OCI-LY7 (cell line): ENCODE measurements at regions not wholly inside any gene's neighbourhood (a gene's known extent, or its start where the extent isn't known, plus 50 kb on each side); places are given as distances from the start of the nearest gene placed in this dataset.

ENCODE experiments used
- CTCF ChIP-seq: fragments of 200-600 bp; sonication (generic); conservative IDR thresholded peaks from 2 replicates; pipeline ENCODE4 v1.5.1; 2014; ENCODE audit warnings: mild to moderate bottlenecking, antibody characterized with exemption, low read length, moderate library complexity, mixed read lengths
- EZH2phosphoT487 ChIP-seq: fragments of 200-600 bp; sonication (generic); IDR thresholded peaks from 2 replicates; pipeline ENCODE4 v1.6.1; 2018; ENCODE audit warnings: low read depth, borderline replicate concordance, mild to moderate bottlenecking, mixed run types, antibody characterized with exemption, low read length, moderate library complexity, mixed read lengths

GRCh38 chr9:82580921-82581320 lies 482.0 kb downstream of the RASEF start:
- TF ChIP-seq CTCF (no peak), EZH2phosphoT487 (no peak)
